ENCODE measurements at regions not wholly inside any gene's neighbourhood (a gene's known extent, or its start where the extent isn't known, plus 50 kb on each side); places are given as distances from the start of the nearest gene placed in this dataset.

DNA sequence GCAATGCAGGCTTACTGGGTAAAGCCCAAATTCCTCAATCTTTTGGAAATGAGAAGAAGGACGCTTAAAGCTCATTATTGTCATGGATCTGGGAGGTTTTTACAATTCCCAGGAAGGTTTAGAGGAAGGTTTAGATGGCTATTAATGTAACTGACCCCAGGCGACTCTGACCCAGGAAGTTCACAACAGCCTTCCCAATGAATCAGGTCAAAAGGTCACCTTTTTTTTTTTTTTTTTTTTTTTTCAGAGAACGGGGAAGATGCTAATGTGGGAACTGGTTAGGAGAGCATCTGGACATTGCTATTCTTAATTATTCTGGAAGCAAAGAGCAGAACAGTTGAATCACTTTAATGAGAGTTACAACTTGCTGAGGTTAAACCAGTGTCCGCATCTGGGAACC, 149.9 kb upstream of the ITGB1 start:
- TF ChIP-seq EZH2 (IDR thresholded peaks at IDR 0.05): no peak
- no peak for TF ChIP-seq POLR2AphosphoS5 (IDR thresholded peaks at IDR 0.05; ENCODE audit: borderline replicate concordance, low read depth, low read length)

Data from SK-N-MC (cell line).